H1 (cell line): ENCODE measurements at regions not wholly inside any gene's neighbourhood (a gene's known extent, or its start where the extent isn't known, plus 50 kb on each side); places are given as distances from the start of the nearest gene placed in this dataset.

Experiments
- BACH1 ChIP-seq: IDR thresholded peaks from 2 replicates; pipeline ENCODE4 v1.6.1; 2012; ENCODE audit warnings: low read length, improper control_type of control experiment
- CBX5 ChIP-seq: fragments of 300-800, 300-1000 bp; sonication (generic); IDR thresholded peaks from 2 replicates; pipeline ENCODE4 v1.7.1; 2016; ENCODE audit warnings: antibody characterized with exemption, low read length, low read depth
- CHD2 ChIP-seq: IDR thresholded peaks from 2 replicates; pipeline ENCODE4 v1.6.1; 2012; ENCODE audit warnings: low read length, improper control_type of control experiment
- EP300 ChIP-seq, 2 experiments: IDR thresholded peaks; 1 replicate in 1 of 2; 2 replicates in 1 of 2; pipeline ENCODE4 v1.6.1; 2011 to 2012; ENCODE audit warnings: low read depth in 2 of 2, low read length in 2 of 2, mild to moderate bottlenecking in 2 of 2, borderline replicate concordance in 1 of 2, inconsistent platforms in 1 of 2, moderate library complexity in 1 of 2
- EZH2 ChIP-seq: fragments of 200-600 bp; sonication (generic); IDR thresholded peaks from 2 replicates; pipeline ENCODE4 v1.7.1; 2012; ENCODE audit warnings: low read depth, mild to moderate bottlenecking, moderate library complexity, low read length, inconsistent platforms; ENCODE audit not compliant: severe bottlenecking
- GABPA ChIP-seq: IDR thresholded peaks from 2 replicates; pipeline ENCODE4 v1.6.1; 2011; ENCODE audit warnings: mild to moderate bottlenecking, low read length, moderate library complexity, borderline replicate concordance; ENCODE audit not compliant: insufficient read depth
- HDAC2 ChIP-seq, 2 experiments: fragments of 300-600 bp in 1 of 2; sonication (generic) in 1 of 2; IDR thresholded peaks; 2 replicates each; pipeline ENCODE4 v1.6.1; 2011 to 2012; ENCODE audit warnings: low read depth in 2 of 2, low read length in 2 of 2, mild to moderate bottlenecking in 2 of 2, moderate library complexity in 2 of 2, borderline replicate concordance in 1 of 2, inconsistent platforms in 1 of 2
- JUND ChIP-seq: IDR thresholded peaks from 2 replicates; pipeline ENCODE4 v1.6.1; 2011; ENCODE audit warnings: mild to moderate bottlenecking, improper control_type of control experiment, low read length
- MAFK ChIP-seq: IDR thresholded peaks from 2 replicates; pipeline ENCODE4 v1.6.1; 2012; ENCODE audit warnings: low read depth, mild to moderate bottlenecking, improper control_type of control experiment, low read length
- POLR2A ChIP-seq, 2 experiments: IDR thresholded peaks; 1 replicate in 1 of 2; 2 replicates in 1 of 2; pipeline ENCODE4 v1.6.1; 2011; ENCODE audit warnings: low read depth in 2 of 2, low read length in 2 of 2, mild to moderate bottlenecking in 2 of 2; ENCODE audit errors: control extremely low read depth in 1 of 2
- POLR2AphosphoS5 ChIP-seq: IDR thresholded peaks from 2 replicates; pipeline ENCODE4 v1.6.1; 2011; ENCODE audit warnings: low read depth, low read length
- TCF12 ChIP-seq: IDR thresholded peaks from 2 replicates; pipeline ENCODE4 v1.6.1; 2011; ENCODE audit warnings: low read depth, mild to moderate bottlenecking, low read length
- TEAD4 ChIP-seq: IDR thresholded peaks from 2 replicates; pipeline ENCODE4 v1.6.1; 2012; ENCODE audit warnings: low read depth, low read length, inconsistent platforms, mixed read lengths
- TF ChIP-seq, protein P1 (sequence below), 3 experiments: IDR thresholded peaks; 1 replicate in 2 of 3; 2 replicates in 1 of 3; pipeline versions ENCODE4 v1.5.1 to v1.6.1; 2011; ENCODE audit warnings: low read length in 3 of 3, mild to moderate bottlenecking in 3 of 3, inconsistent platforms in 2 of 3, low read depth in 1 of 3, moderate library complexity in 1 of 3; ENCODE audit not compliant: insufficient read depth in 1 of 3; ENCODE audit errors: control extremely low read depth in 1 of 3

DNA sequence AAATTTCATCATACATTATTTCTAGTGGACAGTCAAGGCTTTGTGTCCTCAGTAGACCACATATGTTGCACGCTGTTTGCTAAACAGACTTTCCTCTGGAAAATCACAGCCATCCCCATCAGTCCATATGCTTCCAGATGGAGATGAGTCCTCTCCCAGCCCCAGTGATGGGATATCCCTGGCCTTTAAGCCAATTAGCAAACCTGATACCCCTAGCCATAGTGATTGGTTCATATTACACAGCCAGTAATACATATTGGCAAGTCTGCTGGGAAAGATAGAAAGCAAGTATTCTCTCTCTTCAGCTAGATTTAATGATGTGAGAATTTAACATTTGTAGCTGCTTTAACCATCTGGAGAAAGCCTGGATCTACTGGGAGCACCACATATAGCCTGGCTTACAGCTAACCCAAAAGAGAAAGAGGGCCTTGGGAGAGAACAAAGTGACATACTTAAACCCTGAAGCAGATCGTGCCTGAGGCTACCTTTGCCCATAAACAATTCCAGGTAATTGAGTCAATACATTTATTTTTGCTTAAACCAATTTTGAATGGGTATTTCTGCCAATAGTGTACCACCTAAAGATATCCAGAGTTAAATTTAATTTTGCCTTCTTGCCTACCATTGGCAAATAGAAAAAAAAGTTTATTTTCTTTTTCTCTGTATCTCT, 103.5 kb upstream of the HIVEP1 start:
- TF ChIP-seq GABPA (no peak), TCF12 (no peak), CHD2 (no peak), BACH1 (no peak), EZH2 (no peak), POLR2AphosphoS5 (no peak), CBX5 (no peak), TEAD4 (no peak), HDAC2 (IDR thresholded peaks at IDR 0.05; ENCODE audit: borderline replicate concordance in 1 of 2, low read depth in 2 of 2, low read length in 2 of 2) (no peak), POLR2A (IDR thresholded peaks at IDR 0.05; ENCODE audit: control extremely low read depth in 1 of 2, low read depth in 2 of 2, low read length in 2 of 2) (no peak), MAFK (no peak), EP300 (IDR thresholded peaks at IDR 0.05; ENCODE audit: borderline replicate concordance in 1 of 2, low read depth in 2 of 2, low read length in 2 of 2) (no peak), JUND (no peak)
- TF ChIP-seq, protein P1, sequence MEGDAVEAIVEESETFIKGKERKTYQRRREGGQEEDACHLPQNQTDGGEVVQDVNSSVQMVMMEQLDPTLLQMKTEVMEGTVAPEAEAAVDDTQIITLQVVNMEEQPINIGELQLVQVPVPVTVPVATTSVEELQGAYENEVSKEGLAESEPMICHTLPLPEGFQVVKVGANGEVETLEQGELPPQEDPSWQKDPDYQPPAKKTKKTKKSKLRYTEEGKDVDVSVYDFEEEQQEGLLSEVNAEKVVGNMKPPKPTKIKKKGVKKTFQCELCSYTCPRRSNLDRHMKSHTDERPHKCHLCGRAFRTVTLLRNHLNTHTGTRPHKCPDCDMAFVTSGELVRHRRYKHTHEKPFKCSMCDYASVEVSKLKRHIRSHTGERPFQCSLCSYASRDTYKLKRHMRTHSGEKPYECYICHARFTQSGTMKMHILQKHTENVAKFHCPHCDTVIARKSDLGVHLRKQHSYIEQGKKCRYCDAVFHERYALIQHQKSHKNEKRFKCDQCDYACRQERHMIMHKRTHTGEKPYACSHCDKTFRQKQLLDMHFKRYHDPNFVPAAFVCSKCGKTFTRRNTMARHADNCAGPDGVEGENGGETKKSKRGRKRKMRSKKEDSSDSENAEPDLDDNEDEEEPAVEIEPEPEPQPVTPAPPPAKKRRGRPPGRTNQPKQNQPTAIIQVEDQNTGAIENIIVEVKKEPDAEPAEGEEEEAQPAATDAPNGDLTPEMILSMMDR (IDR thresholded peaks at IDR 0.05; ENCODE audit: control extremely low read depth in 1 of 3, insufficient read depth in 1 of 3, low read depth in 1 of 3, low read length in 3 of 3), result no peak
